SK-N-SH (cell line): ENCODE measurements at regions not wholly inside any gene's neighbourhood (a gene's known extent, or its start where the extent isn't known, plus 50 kb on each side); places are given as distances from the start of the nearest gene placed in this dataset.

ENCODE experiments used
- CTCF ChIA-PET: fragments of 300-600, 350-600 bp; formaldehyde crosslinking; extraction: SDS; loops from one replicate; lab custom pipeline; 2021; lab: Yijun Ruan, JAX
- POLR2A ChIA-PET: fragments of 350-600 bp; sonication (Branson Sonifier 250); formaldehyde crosslinking; extraction: SDS; loops from one replicate; lab custom pipeline; 2020; ENCODE audit warnings: antibody characterized with exemption, inconsistent platforms; lab: Yijun Ruan, JAX
- DNase-seq: peaks from one replicate; pipeline ENCODE4 v3.0.0; 2012
- H2AFZ ChIP-seq: fragments of 200-600 bp; sonication (generic); 2 replicates; pipeline ENCODE4 v1.8.1; 2016; ENCODE audit warnings: antibody characterized with exemption, mild to moderate bottlenecking, low read depth
- H3F3A ChIP-seq: fragments of 200-600 bp; sonication (generic); replicated peaks from 2 replicates; pipeline ENCODE3; 2016; ENCODE audit warnings: antibody characterized with exemption, mild to moderate bottlenecking; ENCODE audit not compliant: insufficient read depth
- H3K27ac ChIP-seq, 2 experiments: fragments of 200-500 bp in 1 of 2; fragments of 200-600 bp in 1 of 2; sonication (Bioruptor generic) in 1 of 2; sonication (generic), shearing (Covaris generic) in 1 of 2; 2 replicates each; pipeline versions ENCODE4 v1.5.1 to v1.6.1; 2014 to 2016; ENCODE audit warnings: low read depth in 2 of 2, inconsistent platforms in 1 of 2, low read length in 1 of 2, mild to moderate bottlenecking in 1 of 2, mixed read lengths in 1 of 2
- H3K27me3 ChIP-seq: fragments of 200-600 bp; sonication (generic), shearing (Covaris generic); 2 replicates; pipeline ENCODE4 v1.6.1; 2016; ENCODE audit warnings: mixed run types; ENCODE audit not compliant: insufficient read depth
- H3K36me3 ChIP-seq, 2 experiments: fragments of 200-500 bp in 1 of 2; fragments of 200-600 bp in 1 of 2; sonication (Bioruptor generic) in 1 of 2; sonication (generic) in 1 of 2; replicated peaks in 1 of 2; 2 replicates each; pipeline versions ENCODE3 to v1.5.1; 2014 to 2016; ENCODE audit warnings: low read length in 1 of 2, mild to moderate bottlenecking in 1 of 2; ENCODE audit not compliant: insufficient read depth in 2 of 2, control insufficient read depth in 1 of 2
- H3K4me1 ChIP-seq, 2 experiments: fragments of 200-500 bp in 1 of 2; fragments of 200-600 bp in 1 of 2; sonication (Bioruptor generic) in 1 of 2; sonication (generic), shearing (Covaris generic) in 1 of 2; 2 replicates each; pipeline versions ENCODE4 v1.5.1 to v1.6.1; 2014 to 2016; ENCODE audit warnings: low read depth in 1 of 2, low read length in 1 of 2, mixed run types in 1 of 2; ENCODE audit not compliant: insufficient read depth in 2 of 2, control insufficient read depth in 1 of 2
- H3K4me2 ChIP-seq: fragments of 200-600 bp; sonication (generic), shearing (Covaris generic); 2 replicates; pipeline ENCODE4 v1.6.1; 2017; ENCODE audit warnings: mixed run types
- H3K4me3 ChIP-seq, 2 experiments: fragments of 200-500 bp in 1 of 2; fragments of 200-600 bp in 1 of 2; sonication (Bioruptor generic) in 1 of 2; sonication (generic), shearing (Covaris generic) in 1 of 2; 2 replicates each; pipeline versions ENCODE4 v1.5.1 to v1.8.1; 2014 to 2016; ENCODE audit warnings: low read depth in 2 of 2, inconsistent platforms in 1 of 2, low read length in 1 of 2, mild to moderate bottlenecking in 1 of 2, mixed read lengths in 1 of 2, moderate library complexity in 1 of 2
- H3K79me2 ChIP-seq: fragments of 200-600 bp; sonication (generic); 2 replicates; pipeline ENCODE4 v1.8.1; 2017; ENCODE audit warnings: mild to moderate bottlenecking; ENCODE audit not compliant: insufficient read depth
- H3K9ac ChIP-seq: fragments of 200-600 bp; sonication (generic); 2 replicates; pipeline ENCODE4 v1.6.1; 2017; ENCODE audit warnings: mixed run types
- H3K9me2 ChIP-seq: fragments of 200-600 bp; sonication (generic); 2 replicates; pipeline ENCODE4 v1.6.1; 2017; ENCODE audit warnings: mixed run types
- H3K9me3 ChIP-seq: fragments of 200-600 bp; sonication (generic); 2 replicates; pipeline ENCODE4 v1.6.1; 2017; ENCODE audit warnings: mixed run types, mild to moderate bottlenecking, moderate library complexity
- H4K20me1 ChIP-seq: fragments of 200-600 bp; sonication (generic); 2 replicates; pipeline ENCODE4 v1.6.1; 2017; ENCODE audit warnings: mild to moderate bottlenecking, mixed run types; ENCODE audit not compliant: insufficient read depth
- CHD2 ChIP-seq: fragments of 150-350 bp; IDR thresholded peaks from 2 replicates; pipeline ENCODE4 v1.6.1; 2018; ENCODE audit warnings: low read length; ENCODE audit not compliant: partially characterized antibody
- EP300 ChIP-seq, 2 experiments: IDR thresholded peaks; 2 replicates each; pipeline versions ENCODE4 v1.4.0 to v1.6.1; 2012; ENCODE audit warnings: borderline replicate concordance in 1 of 2, low read depth in 1 of 2, low read length in 1 of 2
- FOXJ3 ChIP-seq: sonication (generic); formaldehyde crosslinking; IDR thresholded peaks from 2 replicates; pipeline ENCODE4 v1.5.1; 2020; ENCODE audit warnings: mild to moderate bottlenecking, missing genetic modification reagents
- GATA2 ChIP-seq: sonication (generic); formaldehyde crosslinking; IDR thresholded peaks from 2 replicates; pipeline ENCODE4 v1.5.0; 2020; ENCODE audit warnings: mild to moderate bottlenecking, missing genetic modification reagents
- MXI1 ChIP-seq: IDR thresholded peaks from 2 replicates; pipeline ENCODE4 v1.6.1; 2012; ENCODE audit warnings: mild to moderate bottlenecking, low read depth, low read length, improper control_type of control experiment
- POLR2AphosphoS5 ChIP-seq: IDR thresholded peaks from 2 replicates; pipeline ENCODE4 v1.6.1; 2012; ENCODE audit warnings: low read depth, low read length
- RAD21 ChIP-seq: IDR thresholded peaks from 2 replicates; pipeline ENCODE4 v1.6.1; 2012; ENCODE audit warnings: mild to moderate bottlenecking, low read length
- RCOR1 ChIP-seq: fragments of 150-350 bp; IDR thresholded peaks from 2 replicates; pipeline ENCODE4 v1.6.1; 2017; ENCODE audit warnings: antibody characterized with exemption, low read length
- TCF12 ChIP-seq: IDR thresholded peaks from 2 replicates; pipeline ENCODE4 v1.4.0; 2012
- ZBTB33 ChIP-seq: IDR thresholded peaks from 2 replicates; pipeline ENCODE4 v1.4.0; 2012; ENCODE audit warnings: low read depth, borderline replicate concordance
- WGBS: methylation state at CpG from one replicate; pipeline ENCODE4 v1.1.6; 2017; ENCODE audit warnings: low lambda C conversion rate; 5-methylcytosine and 5-hydroxymethylcytosine counted together
- TF ChIP-seq, protein P1 (sequence below): fragments of 150-350 bp; IDR thresholded peaks from 2 replicates; pipeline ENCODE4 v1.6.1; 2016; ENCODE audit warnings: mild to moderate bottlenecking, low read depth, low read length
- TF ChIP-seq, protein P2 (sequence below): fragments of 200-600 bp; sonication (generic); IDR thresholded peaks from 2 replicates; pipeline ENCODE4 v1.6.1; 2017; ENCODE audit warnings: antibody characterized with exemption, mild to moderate bottlenecking, moderate library complexity

- TF ChIP-seq TCF12: no peak
- peak in 1 of 2 experiments; percentile 74; a peak in 2 of 4 replicates for TF ChIP-seq EP300 (IDR thresholded peaks at IDR 0.05; ENCODE audit: borderline replicate concordance in 1 of 2, low read depth in 1 of 2, low read length in 1 of 2)
- no peak for TF ChIP-seq ZBTB33
- TF ChIP-seq POLR2AphosphoS5: no peak
- TF ChIP-seq, protein P1, sequence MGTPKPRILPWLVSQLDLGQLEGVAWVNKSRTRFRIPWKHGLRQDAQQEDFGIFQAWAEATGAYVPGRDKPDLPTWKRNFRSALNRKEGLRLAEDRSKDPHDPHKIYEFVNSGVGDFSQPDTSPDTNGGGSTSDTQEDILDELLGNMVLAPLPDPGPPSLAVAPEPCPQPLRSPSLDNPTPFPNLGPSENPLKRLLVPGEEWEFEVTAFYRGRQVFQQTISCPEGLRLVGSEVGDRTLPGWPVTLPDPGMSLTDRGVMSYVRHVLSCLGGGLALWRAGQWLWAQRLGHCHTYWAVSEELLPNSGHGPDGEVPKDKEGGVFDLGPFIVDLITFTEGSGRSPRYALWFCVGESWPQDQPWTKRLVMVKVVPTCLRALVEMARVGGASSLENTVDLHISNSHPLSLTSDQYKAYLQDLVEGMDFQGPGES: no peak
- no peak for TF ChIP-seq FOXJ3 (CRISPR knock-in tag)
- peak; percentile 62 for TF ChIP-seq GATA2 (CRISPR knock-in tag)
- TF ChIP-seq MXI1: peak; percentile 70; the same call in 1 of the 2 replicates
- TF ChIP-seq CHD2: no peak
- TF ChIP-seq RAD21: 0 out of 2 replicates have a peak, but pooled peaks have one; percentile 10
- no peaks in the 10 kb centered on the region for H3K9me2 ChIP-seq
- ChIA-PET POLR2A (no interaction called here), CTCF (interaction anchor here (0.6 to 1.1 kb wide), 2 partner anchors 10 to 185 kb away, joined by 3 read pairs; no protein-coding TSS in a partner anchor)
- no peak overlapping the region for H2AFZ ChIP-seq
- no peaks in the 10 kb centered on the region for H3K79me2 ChIP-seq
- no peaks in the 10 kb centered on the region for H3K36me3 ChIP-seq
- H3F3A ChIP-seq: no peaks in the 10 kb centered on the region
- H3K4me2 ChIP-seq: no peak overlapping the region
- H3K4me1 ChIP-seq: no peaks in the 10 kb centered on the region; a peak in 1 of 4 replicates
- DNase-seq: peak; percentile 26
- 0% methylated on average over 1 of the region's 1 CpG for WGBS
- H3K27ac ChIP-seq: no peak overlapping the region; a peak in 1 of 4 replicates
- no peaks in the 10 kb centered on the region for H3K27me3 ChIP-seq
- no peak overlapping the region for H3K9ac ChIP-seq
- H4K20me1 ChIP-seq: no peaks in the 10 kb centered on the region
- no peak overlapping the region for H3K4me3 ChIP-seq
- H3K9me3 ChIP-seq: no peaks in the 10 kb centered on the region
These were observed 141.4 kb downstream of the CENPW start for GRCh38 chr6:126481319-126481718.

GRCh38 chr6:126504792-126505191, 164.9 kb downstream of the CENPW start:
- no peaks in the 10 kb centered on the region for H4K20me1 ChIP-seq
- H3K27ac ChIP-seq: no peak overlapping the region
- ChIA-PET POLR2A (no interaction called here), CTCF (no interaction called here)
- 0 out of 2 replicates have a peak, but pooled peaks cover 3% of the 10 kb centered on the region for H3K9me2 ChIP-seq
- no peak overlapping the region for H2AFZ ChIP-seq
- no peaks in the 10 kb centered on the region for H3K27me3 ChIP-seq
- no peak overlapping the region for H3K4me2 ChIP-seq
- no peaks in the 10 kb centered on the region for H3K4me1 ChIP-seq
- no peaks in the 10 kb centered on the region for H3F3A ChIP-seq
- WGBS: 88% methylated on average over 9 of the region's 9 CpGs
- no peaks in the 10 kb centered on the region for H3K36me3 ChIP-seq
- no peak overlapping the region for H3K9ac ChIP-seq
- H3K79me2 ChIP-seq: no peaks in the 10 kb centered on the region
- no peak for DNase-seq
- no peak overlapping the region for H3K4me3 ChIP-seq
- no peaks in the 10 kb centered on the region for H3K9me3 ChIP-seq
- no peak for TF ChIP-seq RCOR1
- TF ChIP-seq, protein P2, sequence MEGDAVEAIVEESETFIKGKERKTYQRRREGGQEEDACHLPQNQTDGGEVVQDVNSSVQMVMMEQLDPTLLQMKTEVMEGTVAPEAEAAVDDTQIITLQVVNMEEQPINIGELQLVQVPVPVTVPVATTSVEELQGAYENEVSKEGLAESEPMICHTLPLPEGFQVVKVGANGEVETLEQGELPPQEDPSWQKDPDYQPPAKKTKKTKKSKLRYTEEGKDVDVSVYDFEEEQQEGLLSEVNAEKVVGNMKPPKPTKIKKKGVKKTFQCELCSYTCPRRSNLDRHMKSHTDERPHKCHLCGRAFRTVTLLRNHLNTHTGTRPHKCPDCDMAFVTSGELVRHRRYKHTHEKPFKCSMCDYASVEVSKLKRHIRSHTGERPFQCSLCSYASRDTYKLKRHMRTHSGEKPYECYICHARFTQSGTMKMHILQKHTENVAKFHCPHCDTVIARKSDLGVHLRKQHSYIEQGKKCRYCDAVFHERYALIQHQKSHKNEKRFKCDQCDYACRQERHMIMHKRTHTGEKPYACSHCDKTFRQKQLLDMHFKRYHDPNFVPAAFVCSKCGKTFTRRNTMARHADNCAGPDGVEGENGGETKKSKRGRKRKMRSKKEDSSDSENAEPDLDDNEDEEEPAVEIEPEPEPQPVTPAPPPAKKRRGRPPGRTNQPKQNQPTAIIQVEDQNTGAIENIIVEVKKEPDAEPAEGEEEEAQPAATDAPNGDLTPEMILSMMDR: no peak
